WERI-Rb-1 (cell line): ENCODE measurements at regions not wholly inside any gene's neighbourhood (a gene's known extent, or its start where the extent isn't known, plus 50 kb on each side); places are given as distances from the start of the nearest gene placed in this dataset.
"Not testable (repeated sequence)": the region's sequence is repeated elsewhere in the genome, so short reads cannot be mapped to it uniquely, and the experiment has no call there.

Source experiments
- DNase-seq: peaks from one replicate; pipeline ENCODE4 v3.0.0-alpha.2; 2020
- H3K27ac ChIP-seq: fragments of 250-450 bp; sonication (Bioruptor Pico); 2 replicates; pipeline ENCODE4 v1.5.1; 2020; ENCODE audit warnings: mild to moderate bottlenecking, moderate library complexity
- H3K27me3 ChIP-seq: fragments of 250-450 bp; sonication (Bioruptor Pico); 2 replicates; pipeline ENCODE4 v1.5.1; 2021; ENCODE audit warnings: mild to moderate bottlenecking, low read depth, moderate library complexity; ENCODE audit not compliant: insufficient read depth, severe bottlenecking
- H3K36me3 ChIP-seq: fragments of 250-450 bp; sonication (Bioruptor Pico); 2 replicates; pipeline ENCODE4 v1.5.1; 2020; ENCODE audit warnings: mild to moderate bottlenecking, moderate library complexity
- H3K4me3 ChIP-seq: 2 replicates; pipeline ENCODE4 v1.5.1; 2011; ENCODE audit warnings: low read depth, mild to moderate bottlenecking, control low read depth, low read length
- H3K9me3 ChIP-seq: fragments of 250-450 bp; sonication (Bioruptor Pico); 2 replicates; pipeline ENCODE4 v1.5.1; 2021; ENCODE audit warnings: mild to moderate bottlenecking, moderate library complexity; ENCODE audit not compliant: severe bottlenecking
- CTCF ChIP-seq: IDR thresholded peaks from 2 replicates; pipeline ENCODE4 v1.5.1; 2011; ENCODE audit warnings: low read depth, mild to moderate bottlenecking, control low read depth, inconsistent platforms, low read length

- Histone ChIP-seq H3K36me3 (no peaks in the 10 kb centered on the region), H3K27me3 (no peaks in the 10 kb centered on the region), H3K27ac (no peak overlapping the region), H3K9me3 (no peaks in the 10 kb centered on the region), H3K4me3 (no peak overlapping the region)
- no peak for TF ChIP-seq CTCF
- no peak for DNase-seq
Measured at GRCh38 chr4:42309361-42310260, 87.7 kb upstream of the SHISA3 start.

DNA sequence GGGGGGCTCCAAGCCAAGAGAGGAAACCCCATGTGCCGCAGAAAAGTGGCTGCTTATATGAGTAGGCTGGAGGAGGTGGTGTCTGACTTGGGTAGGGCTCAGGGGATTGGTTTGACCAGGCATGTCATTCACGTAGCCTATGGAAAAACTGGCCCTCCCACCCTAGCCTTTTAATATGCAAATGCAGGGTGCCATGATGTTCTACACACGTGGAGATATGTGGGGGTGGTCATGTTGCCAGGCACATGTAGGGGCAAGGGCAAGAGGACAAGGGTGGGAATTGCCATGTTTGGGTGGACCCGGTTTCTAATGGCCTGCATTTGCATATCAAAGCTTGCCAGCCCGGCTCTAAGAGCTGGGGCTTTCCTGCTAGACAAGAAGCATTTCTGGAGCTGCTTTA lies 86.9 kb upstream of the SHISA3 start:
- H3K27ac ChIP-seq: no peak overlapping the region
- H3K4me3 ChIP-seq: no peak overlapping the region
- H3K9me3 ChIP-seq: no peaks in the 10 kb centered on the region
- no peaks in the 10 kb centered on the region for H3K36me3 ChIP-seq
- DNase-seq: no peak
- no peaks in the 10 kb centered on the region for H3K27me3 ChIP-seq
- TF ChIP-seq CTCF: no peak

DNA sequence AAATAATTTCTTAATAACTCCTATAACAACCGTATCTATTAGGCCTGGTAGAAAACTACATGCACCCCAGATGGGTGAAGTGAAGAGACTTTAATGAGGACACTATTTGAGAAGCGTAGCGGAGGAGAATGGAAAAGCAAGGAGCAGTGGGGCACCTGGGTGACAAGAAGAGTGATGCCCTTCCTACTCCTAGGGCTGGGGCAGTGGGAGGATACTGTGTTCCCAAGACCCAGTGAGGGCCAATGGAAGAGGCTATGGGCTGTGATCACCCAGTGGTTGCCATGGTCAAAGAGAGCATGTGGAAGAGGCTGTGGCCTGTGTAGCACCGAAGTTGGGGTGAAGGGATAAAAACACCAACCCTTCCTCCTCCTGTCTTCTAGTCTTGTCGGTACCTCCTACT lies 86.5 kb upstream of the SHISA3 start:
- Histone ChIP-seq H3K27me3 (no peaks in the 10 kb centered on the region), H3K27ac (no peak overlapping the region), H3K9me3 (no peaks in the 10 kb centered on the region), H3K36me3 (no peaks in the 10 kb centered on the region), H3K4me3 (no peak overlapping the region)
- no peak for TF ChIP-seq CTCF
- no peak for DNase-seq

GRCh38 chr4:42311591-42311990 lies 85.7 kb upstream of the SHISA3 start:
- Histone ChIP-seq H3K9me3 (no peaks in the 10 kb centered on the region), H3K27ac (no peak overlapping the region), H3K27me3 (no peaks in the 10 kb centered on the region)

DNA sequence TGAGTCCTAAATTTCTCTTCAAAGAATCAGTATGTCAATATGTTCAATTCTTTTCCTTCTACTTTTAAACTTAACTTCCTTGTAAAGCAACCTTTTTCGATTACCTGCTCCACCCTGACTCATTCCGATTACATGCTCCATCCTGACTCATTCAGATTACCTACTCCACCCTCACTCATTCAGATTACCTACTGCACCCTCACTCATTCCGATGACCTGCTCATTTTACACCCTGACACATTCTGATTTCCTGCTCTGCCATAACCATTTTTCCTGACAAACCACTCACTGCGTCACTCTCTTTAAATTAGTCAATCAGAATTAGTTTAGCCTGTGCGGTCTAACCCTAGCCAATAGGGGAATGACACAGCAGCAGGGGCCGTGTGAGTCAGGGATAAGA lies 83.9 kb upstream of the SHISA3 start:
- not testable (repeated sequence) for H3K4me3 ChIP-seq, H3K36me3 ChIP-seq, H3K27me3 ChIP-seq, DNase-seq, H3K9me3 ChIP-seq, H3K27ac ChIP-seq

More at GRCh38 chr4:42311591-42311990, 85.7 kb upstream of the SHISA3 start:
- TF ChIP-seq CTCF: no peak
- Histone ChIP-seq H3K36me3 (no peaks in the 10 kb centered on the region), H3K4me3 (no peak overlapping the region)
- DNase-seq: no peak

DNA sequence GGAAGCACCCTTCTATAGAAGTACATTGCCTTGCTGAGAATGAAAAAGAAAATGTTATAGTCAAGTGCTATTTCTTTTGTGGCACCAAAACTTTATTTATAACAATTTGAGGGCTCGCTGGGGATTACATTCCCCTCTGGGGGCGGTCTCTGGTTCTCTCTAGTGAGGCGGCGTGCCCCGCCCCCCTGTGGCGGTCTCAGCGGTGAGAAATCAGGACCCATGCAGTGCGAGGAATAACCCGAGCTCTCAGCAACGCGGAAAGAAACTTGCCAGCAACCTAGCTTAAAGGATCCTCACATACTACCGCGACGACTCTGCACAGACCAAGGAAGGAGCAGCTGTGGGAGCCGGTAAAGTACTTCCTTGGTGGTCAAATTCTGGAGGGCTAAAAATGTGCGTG lies 83.4 kb upstream of the SHISA3 start:
- Histone ChIP-seq H3K9me3 (no peaks in the 10 kb centered on the region), H3K4me3 (no peak overlapping the region), H3K36me3 (no peaks in the 10 kb centered on the region), H3K27me3 (no peaks in the 10 kb centered on the region), H3K27ac (no peak overlapping the region)
- no peak for TF ChIP-seq CTCF
- no peak for DNase-seq
